Immature natural killer cell (primary cell): ENCODE measurements at regions not wholly inside any gene's neighbourhood (a gene's known extent, or its start where the extent isn't known, plus 50 kb on each side); places are given as distances from the start of the nearest gene placed in this dataset.

Experiments
- DNase-seq, 3 donors: peaks; one replicate each; pipeline ENCODE4 v3.0.0; 2022; ENCODE audit warnings: mixed read lengths in 1 of 3
- H3K27ac Mint-ChIP-seq, 6 donors: one replicate each; pipeline ENCODE4 v1.8.0; 2020; ENCODE audit warnings: mixed read lengths in 6 of 6, mild to moderate bottlenecking in 5 of 6, inconsistent platforms in 4 of 6, moderate library complexity in 3 of 6
- H3K27me3 Mint-ChIP-seq, 3 donors: one replicate each; pipeline ENCODE4 v1.8.0; 2020 to 2021; ENCODE audit warnings: low read depth in 3 of 3, mild to moderate bottlenecking in 3 of 3, mixed read lengths in 3 of 3, moderate library complexity in 3 of 3, inconsistent platforms in 1 of 3
- H3K36me3 Mint-ChIP-seq, 3 donors: one replicate each; pipeline ENCODE4 v1.8.0; 2020; ENCODE audit warnings: mixed read lengths in 3 of 3, inconsistent platforms in 2 of 3, mild to moderate bottlenecking in 2 of 3
- H3K4me1 Mint-ChIP-seq, 2 donors: one replicate each; pipeline ENCODE4 v1.8.0; 2020; ENCODE audit warnings: inconsistent platforms in 2 of 2, mild to moderate bottlenecking in 2 of 2, mixed read lengths in 2 of 2, moderate library complexity in 1 of 2
- H3K4me3 Mint-ChIP-seq, 5 donors: one replicate each; pipeline ENCODE4 v1.8.0; 2020; ENCODE audit warnings: mild to moderate bottlenecking in 5 of 5, mixed read lengths in 5 of 5, inconsistent platforms in 3 of 5, moderate library complexity in 3 of 5
- H3K9me3 Mint-ChIP-seq, 6 donors: one replicate each; pipeline ENCODE4 v1.8.0; 2020; ENCODE audit warnings: mild to moderate bottlenecking in 6 of 6, mixed read lengths in 6 of 6, inconsistent platforms in 4 of 6, moderate library complexity in 3 of 6

DNA sequence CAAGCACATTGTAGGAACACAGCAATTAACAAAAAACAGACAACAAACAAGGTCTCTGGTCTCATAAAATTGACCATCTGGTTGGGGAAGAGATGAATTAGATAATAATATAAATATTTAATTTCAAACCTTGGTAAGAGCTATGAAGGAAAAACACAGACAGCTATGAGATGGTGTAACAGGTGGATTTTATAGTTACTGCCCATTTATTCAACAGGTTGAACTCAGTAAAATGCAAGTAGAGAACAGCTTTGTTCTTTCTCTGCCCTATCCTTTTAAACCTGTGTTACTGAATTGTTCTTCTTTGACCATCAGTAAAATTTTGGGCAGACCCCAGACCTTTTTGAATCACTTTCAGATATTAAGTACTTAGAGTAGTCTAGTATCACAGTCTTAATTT is 77.6 kb upstream of the FAM216B start:
- peaks cover 15 to 21% of the 10 kb centered on the region in 2 donors for H3K4me1 Mint-ChIP-seq
- no peak for DNase-seq
- no peak overlapping the region for H3K27ac Mint-ChIP-seq
- H3K4me3 Mint-ChIP-seq: no peak overlapping the region
- no peaks in the 10 kb centered on the region for H3K36me3 Mint-ChIP-seq
- H3K27me3 Mint-ChIP-seq: peaks cover 8 to 10% (median 10%) of the 10 kb centered on the region in 3 donors
- peaks cover 0 to 3% (median 0%) of the 10 kb centered on the region in 6 donors for H3K9me3 Mint-ChIP-seq

GRCh38 chr13:42706286-42706685 is 75.1 kb upstream of the FAM216B start:
- Mint-ChIP-seq H3K4me1 (no peaks in the 10 kb centered on the region), H3K4me3 (no peak overlapping the region)
- no peak for DNase-seq

GRCh38 chr13:42707048-42707447 is 74.3 kb upstream of the FAM216B start:
- no peak for DNase-seq
- Mint-ChIP-seq H3K27me3 (peaks cover 2 to 8% (median 7%) of the 10 kb centered on the region in 3 donors), H3K36me3 (no peaks in the 10 kb centered on the region)

More at GRCh38 chr13:42706286-42706685, 75.1 kb upstream of the FAM216B start:
- no peaks in the 10 kb centered on the region for H3K9me3 Mint-ChIP-seq
- peaks cover 2 to 8% (median 8%) of the 10 kb centered on the region in 3 donors for H3K27me3 Mint-ChIP-seq
- no peaks in the 10 kb centered on the region for H3K36me3 Mint-ChIP-seq
- no peak overlapping the region for H3K27ac Mint-ChIP-seq

DNA sequence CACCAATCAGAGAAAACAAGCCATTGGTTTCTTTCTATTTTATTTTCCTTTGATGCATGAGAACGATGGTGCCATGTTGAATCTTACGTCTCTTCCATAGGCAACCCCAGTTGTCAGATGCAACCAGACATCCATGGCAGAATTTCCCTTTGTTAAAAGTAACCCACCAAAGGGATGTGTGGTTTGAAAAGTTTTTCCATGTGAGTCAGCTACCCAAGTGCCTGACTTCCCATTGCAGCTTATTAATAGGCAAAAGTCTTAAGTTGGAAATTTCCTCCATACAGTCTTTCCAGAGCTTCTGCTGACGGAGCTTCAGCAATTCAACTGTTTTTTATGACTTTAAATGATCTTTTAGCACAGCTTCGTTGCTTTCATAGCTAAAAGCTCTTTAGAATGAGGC is 73.8 kb upstream of the FAM216B start:
- Mint-ChIP-seq H3K27me3 (peaks cover 2 to 7% (median 7%) of the 10 kb centered on the region in 3 donors), H3K27ac (no peak overlapping the region), H3K9me3 (no peaks in the 10 kb centered on the region), H3K36me3 (no peaks in the 10 kb centered on the region), H3K4me3 (no peak overlapping the region), H3K4me1 (no peaks in the 10 kb centered on the region)
- DNase-seq: no peak

More at GRCh38 chr13:42707048-42707447, 74.3 kb upstream of the FAM216B start:
- H3K4me1 Mint-ChIP-seq: no peaks in the 10 kb centered on the region
- no peaks in the 10 kb centered on the region for H3K9me3 Mint-ChIP-seq
- H3K4me3 Mint-ChIP-seq: no peak overlapping the region
- no peak overlapping the region for H3K27ac Mint-ChIP-seq

DNA sequence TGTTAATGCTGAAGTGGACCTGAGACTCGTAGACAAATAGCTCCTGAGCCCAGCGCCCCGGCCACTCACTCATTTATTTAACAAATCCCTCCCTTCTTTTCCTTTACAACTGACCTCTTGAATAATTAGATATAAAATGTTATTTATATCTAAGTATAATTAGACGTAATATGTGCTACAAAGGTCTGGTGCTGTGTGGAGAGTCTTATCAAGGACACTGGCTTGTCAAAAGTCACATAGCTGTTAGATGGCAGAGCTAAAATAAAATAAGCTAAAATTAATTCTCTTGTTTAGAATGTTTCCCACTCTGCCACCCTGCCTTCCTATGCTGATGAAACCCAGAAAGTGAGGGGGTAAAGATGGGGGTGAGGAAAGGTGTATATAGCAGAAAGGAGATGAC is 73.0 kb upstream of the FAM216B start:
- Mint-ChIP-seq H3K27ac (no peak overlapping the region), H3K4me3 (no peak overlapping the region), H3K4me1 (no peaks in the 10 kb centered on the region), H3K36me3 (no peaks in the 10 kb centered on the region), H3K9me3 (no peaks in the 10 kb centered on the region), H3K27me3 (peaks cover 2 to 10% (median 7%) of the 10 kb centered on the region in 3 donors)
- DNase-seq: no peak

DNA sequence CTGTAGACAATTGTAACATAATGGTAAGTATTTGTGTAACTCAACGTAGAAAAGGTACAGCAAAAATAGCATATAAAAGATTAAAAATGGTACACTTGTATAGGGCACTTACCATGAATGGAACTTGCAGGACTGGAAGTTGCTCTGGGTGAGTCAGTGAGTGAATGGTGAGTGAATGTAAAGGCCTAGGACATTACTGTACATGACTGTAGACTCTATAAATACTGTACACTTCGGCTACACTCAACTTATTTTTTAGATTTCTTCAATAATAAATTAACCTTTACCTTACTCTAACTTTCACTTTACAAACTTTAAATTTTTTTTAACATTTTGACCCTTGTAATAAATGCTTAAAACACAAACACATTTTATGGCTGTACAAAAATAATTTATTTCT is 72.1 kb upstream of the FAM216B start:
- Mint-ChIP-seq H3K36me3 (no peaks in the 10 kb centered on the region), H3K27me3 (peaks cover 2 to 8% (median 7%) of the 10 kb centered on the region in 3 donors), H3K4me1 (no peaks in the 10 kb centered on the region), H3K4me3 (no peak overlapping the region), H3K9me3 (no peaks in the 10 kb centered on the region), H3K27ac (no peak overlapping the region)
- DNase-seq: no peak

DNA sequence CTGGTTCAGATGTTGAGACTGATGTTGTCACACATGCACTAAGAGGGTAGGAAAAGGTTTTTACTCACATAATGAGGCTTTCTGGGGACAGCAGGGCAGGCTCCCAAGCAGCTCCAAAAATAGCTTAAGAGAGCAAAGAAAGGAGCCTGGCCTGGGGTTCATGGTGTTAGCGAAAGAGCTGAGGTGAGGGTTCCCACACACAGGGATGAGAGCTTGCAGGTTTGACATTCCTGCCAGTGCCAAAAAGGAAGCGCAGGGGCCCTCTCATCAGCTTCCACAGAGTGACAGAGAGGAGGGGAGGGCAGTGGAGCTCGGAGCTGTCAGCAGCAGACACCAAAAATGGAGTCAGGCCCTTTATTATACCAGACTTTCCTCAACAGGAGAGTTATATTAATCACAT is 65.5 kb upstream of the FAM216B start:
- H3K27ac Mint-ChIP-seq: no peak overlapping the region
- DNase-seq: no peak
- H3K36me3 Mint-ChIP-seq: no peaks in the 10 kb centered on the region
- H3K27me3 Mint-ChIP-seq: peaks cover 0 to 6% (median 4%) of the 10 kb centered on the region in 3 donors
- H3K4me1 Mint-ChIP-seq: no peaks in the 10 kb centered on the region
- no peak overlapping the region for H3K4me3 Mint-ChIP-seq
- peaks cover 0 to 2% (median 0%) of the 10 kb centered on the region in 6 donors for H3K9me3 Mint-ChIP-seq

- no peaks in the 10 kb centered on the region for H3K4me1 Mint-ChIP-seq
- H3K9me3 Mint-ChIP-seq: peaks cover 0 to 2% (median 0%) of the 10 kb centered on the region in 6 donors
- no peak overlapping the region for H3K4me3 Mint-ChIP-seq
- H3K27ac Mint-ChIP-seq: no peak overlapping the region
- peaks cover 0 to 6% (median 4%) of the 10 kb centered on the region in 3 donors for H3K27me3 Mint-ChIP-seq
- DNase-seq: no peak
- H3K36me3 Mint-ChIP-seq: no peaks in the 10 kb centered on the region
These were observed 64.2 kb upstream of the FAM216B start for GRCh38 chr13:42717176-42717575.

DNA sequence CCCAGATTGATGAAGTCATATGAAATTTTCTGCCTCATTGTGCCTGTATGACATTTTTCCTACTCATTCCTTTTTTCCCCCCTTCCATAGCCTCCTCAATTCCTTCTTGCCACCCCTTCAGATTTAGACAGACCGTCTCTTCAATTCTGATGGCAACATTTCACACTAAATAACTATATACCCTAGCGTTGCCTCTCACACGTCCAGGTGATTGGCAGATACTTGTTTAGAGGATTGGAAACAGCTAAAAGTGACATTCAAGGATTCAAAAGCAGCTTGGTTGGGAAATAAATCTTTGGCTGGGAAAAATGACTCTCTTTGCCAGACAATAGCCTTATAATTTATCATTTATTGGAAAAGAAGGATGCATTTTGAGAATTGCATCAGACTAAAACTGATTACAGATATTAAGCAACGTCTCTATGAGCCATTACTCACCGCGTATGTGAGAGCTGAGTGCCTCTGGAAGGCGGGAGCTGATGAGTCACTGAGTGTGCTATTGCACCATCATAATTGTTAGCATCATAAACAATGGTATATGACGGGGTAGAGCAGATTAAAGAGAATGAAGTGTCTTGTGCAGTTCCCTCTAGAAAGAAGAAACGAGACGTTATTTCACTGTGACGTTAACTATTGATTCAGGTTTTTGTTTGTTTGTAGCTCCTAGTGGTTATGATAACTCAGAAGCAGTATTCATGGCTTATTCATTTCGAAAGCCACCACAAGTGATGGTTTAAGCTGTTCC is 61.1 kb upstream of the FAM216B start:
- H3K27ac Mint-ChIP-seq: no peak overlapping the region
- no peaks in the 10 kb centered on the region for H3K36me3 Mint-ChIP-seq
- DNase-seq: no peak
- no peaks in the 10 kb centered on the region for H3K4me1 Mint-ChIP-seq
- H3K4me3 Mint-ChIP-seq: no peak overlapping the region
- peaks cover 0 to 6% (median 0%) of the 10 kb centered on the region in 3 donors for H3K27me3 Mint-ChIP-seq
- H3K9me3 Mint-ChIP-seq: peaks cover 0 to 2% (median 0%) of the 10 kb centered on the region in 6 donors

DNA sequence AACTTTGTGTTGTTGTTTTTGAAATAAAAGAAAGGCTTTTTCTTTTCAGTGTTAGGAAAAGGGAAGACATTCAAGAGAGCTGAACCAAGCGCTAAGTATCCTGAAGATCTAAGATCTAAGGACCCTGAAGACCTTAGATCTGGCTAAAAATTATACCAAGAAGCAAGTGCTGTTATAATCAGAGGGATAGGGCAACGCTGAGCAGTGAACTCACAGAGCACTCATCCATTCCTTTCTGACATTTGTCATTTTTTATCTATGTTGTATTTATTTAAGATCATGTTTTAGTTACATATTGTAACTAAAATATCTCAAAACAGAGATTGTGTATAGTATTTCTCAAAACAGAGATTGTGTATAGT is 60.5 kb upstream of the FAM216B start:
- H3K4me3 Mint-ChIP-seq: no peak overlapping the region
- H3K9me3 Mint-ChIP-seq: peaks cover 0 to 2% (median 0%) of the 10 kb centered on the region in 6 donors
- peaks cover 0 to 5% (median 0%) of the 10 kb centered on the region in 3 donors for H3K27me3 Mint-ChIP-seq
- no peak overlapping the region for H3K27ac Mint-ChIP-seq
- no peaks in the 10 kb centered on the region for H3K36me3 Mint-ChIP-seq
- DNase-seq: no peak
- H3K4me1 Mint-ChIP-seq: no peaks in the 10 kb centered on the region

- no peak overlapping the region for H3K27ac Mint-ChIP-seq
- peaks cover 0 to 3% (median 0%) of the 10 kb centered on the region in 3 donors for H3K27me3 Mint-ChIP-seq
- no peak for DNase-seq
- no peak overlapping the region for H3K4me3 Mint-ChIP-seq
- H3K36me3 Mint-ChIP-seq: peaks cover 0 to 5% (median 0%) of the 10 kb centered on the region in 3 donors
- peaks cover 0 to 4% (median 2%) of the 10 kb centered on the region in 6 donors for H3K9me3 Mint-ChIP-seq
- H3K4me1 Mint-ChIP-seq: no peaks in the 10 kb centered on the region
These were observed 58.4 kb upstream of the FAM216B start for GRCh38 chr13:42722883-42723539.

GRCh38 chr13:42728507-42729180 is 52.7 kb upstream of the FAM216B start:
- peaks cover 0 to 4% (median 2%) of the 10 kb centered on the region in 3 donors for H3K27me3 Mint-ChIP-seq
- peaks cover 0 to 4% (median 2%) of the 10 kb centered on the region in 6 donors for H3K9me3 Mint-ChIP-seq
- peaks cover 0 to 5% (median 0%) of the 10 kb centered on the region in 3 donors for H3K36me3 Mint-ChIP-seq
- no peaks in the 10 kb centered on the region for H3K4me1 Mint-ChIP-seq
- no peak overlapping the region for H3K4me3 Mint-ChIP-seq
- no peak for DNase-seq
- H3K27ac Mint-ChIP-seq: no peak overlapping the region

GRCh38 chr13:42729857-42730402 is 51.5 kb upstream of the FAM216B start:
- Mint-ChIP-seq H3K36me3 (peaks cover 0 to 5% (median 0%) of the 10 kb centered on the region in 3 donors), H3K27ac (no peak overlapping the region), H3K4me1 (no peaks in the 10 kb centered on the region), H3K27me3 (peaks cover 0 to 4% (median 2%) of the 10 kb centered on the region in 3 donors), H3K9me3 (peaks cover 0 to 4% (median 2%) of the 10 kb centered on the region in 6 donors), H3K4me3 (no peak overlapping the region)
- DNase-seq: no peak
